ENCODE measurements at regions not wholly inside any gene's neighbourhood (a gene's known extent, or its start where the extent isn't known, plus 50 kb on each side); places are given as distances from the start of the nearest gene placed in this dataset.

DNA sequence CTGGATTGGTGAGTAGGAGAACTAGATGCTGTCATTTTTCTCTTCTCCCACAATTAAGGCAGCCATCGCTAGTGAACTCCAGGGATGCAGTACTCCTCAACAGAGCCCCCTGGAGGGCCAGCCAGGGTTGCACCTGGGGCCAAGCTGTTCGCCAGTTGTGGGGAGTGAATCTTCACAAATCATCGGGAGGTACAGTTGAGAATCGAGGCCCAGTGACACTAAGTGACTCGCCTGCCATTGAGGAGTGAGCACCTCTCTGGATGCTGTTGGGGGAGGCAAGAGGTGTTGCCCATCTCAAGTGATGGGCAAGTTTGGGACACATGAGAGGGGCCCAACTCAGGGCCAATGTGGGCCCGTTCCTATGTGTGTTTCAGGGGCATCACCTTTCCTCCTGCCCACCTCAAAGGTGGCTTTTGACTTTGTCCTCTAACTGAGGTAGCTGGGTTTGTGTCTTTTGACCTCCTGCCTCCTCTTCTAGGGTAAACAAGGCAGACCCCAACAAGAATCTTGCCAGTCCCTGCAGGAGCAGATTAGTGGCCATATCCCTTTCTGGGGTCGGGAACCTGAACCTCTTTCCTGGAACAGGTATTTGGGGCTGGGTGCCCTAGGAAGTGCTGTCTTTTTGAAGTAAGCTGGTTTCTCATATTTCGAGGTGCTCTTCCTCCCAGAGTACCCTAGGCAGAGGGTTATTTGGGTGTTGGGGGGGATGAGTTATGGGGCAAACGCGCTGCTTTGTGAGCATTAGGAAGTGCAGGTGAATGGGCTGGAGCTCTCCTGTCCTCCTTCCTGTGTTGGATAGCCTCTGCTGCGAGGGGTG is 181.2 kb downstream of the MACROH2A1 start:
- no peak for DNase-seq

DNA sequence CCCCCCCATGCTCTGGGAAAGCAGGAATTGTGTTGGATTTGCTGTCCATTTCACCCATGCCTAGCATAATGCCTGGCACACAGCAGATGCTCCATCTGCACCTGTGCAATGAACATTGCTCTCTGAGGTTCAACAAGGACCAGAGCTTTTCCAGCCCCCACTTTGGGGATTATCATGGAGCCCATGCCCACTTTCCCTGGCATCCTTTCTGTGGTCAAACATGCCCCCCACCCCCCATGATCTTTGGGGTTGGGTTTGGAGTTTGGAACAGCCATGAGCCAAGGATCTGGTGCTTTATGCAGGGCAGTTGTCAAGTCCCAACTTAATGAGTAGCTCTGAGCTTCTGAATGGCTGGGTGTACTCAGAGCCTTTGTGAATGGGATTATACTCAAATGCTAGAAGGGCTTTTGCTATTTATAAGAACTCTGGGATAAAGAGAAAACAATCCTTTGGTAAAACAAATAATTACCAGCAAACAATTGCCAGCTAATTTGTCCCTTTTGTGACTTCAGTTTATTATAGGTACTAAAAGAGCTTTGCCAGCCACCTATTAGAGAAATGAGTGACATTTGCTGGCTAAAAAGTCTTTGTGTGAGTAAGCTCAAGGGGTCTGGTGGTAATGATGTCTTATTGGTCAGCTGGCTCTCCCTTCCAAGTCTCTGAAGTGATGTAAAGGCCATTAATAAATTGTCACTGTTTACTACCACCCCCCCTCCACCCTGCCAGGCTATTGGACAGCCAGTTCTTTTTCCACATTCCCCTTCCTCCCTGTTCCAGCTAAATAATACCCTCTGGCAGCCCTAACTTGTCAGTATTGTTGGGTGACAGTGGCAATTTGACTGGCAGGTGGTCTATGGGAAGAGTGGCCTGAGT is 182.3 kb downstream of the MACROH2A1 start:
- no peak for DNase-seq

DNA sequence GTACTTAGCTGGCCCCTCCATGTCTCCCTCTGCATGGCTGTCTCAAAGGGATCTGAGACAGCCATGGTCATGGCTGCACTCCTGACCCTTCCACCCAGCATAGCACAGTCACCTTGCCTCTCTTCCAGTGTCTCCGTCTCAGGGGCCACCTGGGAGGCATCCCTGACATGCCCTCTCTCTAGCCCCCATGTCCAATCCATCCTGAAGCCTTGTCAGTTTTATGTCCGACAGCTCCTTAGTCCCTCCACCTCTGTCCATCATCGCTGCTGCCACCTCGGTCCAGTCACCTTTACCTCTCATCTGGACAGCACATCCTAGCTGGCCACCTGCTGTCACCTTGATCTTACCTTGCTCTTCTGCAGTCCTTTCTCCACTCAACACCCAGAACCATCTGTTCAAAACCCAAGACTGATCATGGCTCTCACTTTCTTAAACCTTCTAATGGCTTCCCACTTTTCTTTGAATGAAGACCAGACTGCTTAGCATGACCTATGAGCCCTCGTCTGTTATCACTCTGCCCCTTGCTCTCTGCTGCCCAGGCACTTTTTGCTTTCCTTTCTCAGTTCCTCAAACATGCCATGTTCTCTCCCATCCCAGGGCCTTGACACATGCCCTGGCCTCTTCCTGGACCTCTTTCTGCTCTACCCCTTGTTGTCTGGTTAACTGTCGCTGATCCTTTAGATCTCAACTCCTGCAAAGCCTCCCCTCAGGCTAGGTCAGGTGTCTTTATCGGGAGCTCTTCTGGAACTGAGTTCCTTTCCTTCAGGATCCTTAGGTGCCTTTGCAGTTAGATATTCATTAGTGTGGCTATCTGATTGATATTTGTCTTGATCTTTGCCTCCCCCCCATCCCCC is 181.8 kb upstream of the PITX1 start:
- no peak for DNase-seq

DNA sequence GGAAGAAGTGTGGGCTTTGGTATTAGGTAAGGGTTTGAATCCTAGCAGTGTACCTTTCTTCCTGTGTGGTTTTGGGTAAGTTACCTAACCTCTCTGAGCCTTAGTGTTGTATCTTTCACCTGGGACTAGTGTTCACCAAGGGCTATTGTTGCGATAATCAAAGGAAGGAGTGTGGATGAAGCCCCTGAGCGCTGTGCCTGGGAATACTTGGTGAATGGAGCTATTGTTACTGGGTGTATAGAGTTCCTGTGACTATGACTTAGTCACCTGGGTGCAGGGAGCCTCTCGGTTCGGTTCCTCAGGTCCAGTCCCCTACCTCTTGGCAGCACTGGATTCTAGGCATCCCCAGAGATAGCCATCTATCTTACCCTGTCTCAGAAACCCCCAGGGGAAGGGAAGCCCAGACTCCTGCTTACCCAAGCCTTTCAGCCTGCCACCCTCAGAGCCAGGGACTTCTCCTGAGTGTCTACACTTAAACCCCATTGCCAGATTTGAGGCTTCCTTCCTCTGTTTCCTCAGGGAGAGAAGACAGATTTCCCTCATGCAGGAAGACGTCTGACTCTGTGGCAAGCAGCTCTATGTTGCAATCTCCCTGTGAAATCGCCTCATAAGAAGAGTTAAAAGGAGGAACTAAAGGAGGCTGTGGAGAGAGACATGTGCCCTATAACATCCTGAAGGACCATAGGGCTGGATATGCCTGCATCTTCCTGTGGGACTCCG is 181.0 kb upstream of the PITX1 start:
- no peak for DNase-seq

DNA sequence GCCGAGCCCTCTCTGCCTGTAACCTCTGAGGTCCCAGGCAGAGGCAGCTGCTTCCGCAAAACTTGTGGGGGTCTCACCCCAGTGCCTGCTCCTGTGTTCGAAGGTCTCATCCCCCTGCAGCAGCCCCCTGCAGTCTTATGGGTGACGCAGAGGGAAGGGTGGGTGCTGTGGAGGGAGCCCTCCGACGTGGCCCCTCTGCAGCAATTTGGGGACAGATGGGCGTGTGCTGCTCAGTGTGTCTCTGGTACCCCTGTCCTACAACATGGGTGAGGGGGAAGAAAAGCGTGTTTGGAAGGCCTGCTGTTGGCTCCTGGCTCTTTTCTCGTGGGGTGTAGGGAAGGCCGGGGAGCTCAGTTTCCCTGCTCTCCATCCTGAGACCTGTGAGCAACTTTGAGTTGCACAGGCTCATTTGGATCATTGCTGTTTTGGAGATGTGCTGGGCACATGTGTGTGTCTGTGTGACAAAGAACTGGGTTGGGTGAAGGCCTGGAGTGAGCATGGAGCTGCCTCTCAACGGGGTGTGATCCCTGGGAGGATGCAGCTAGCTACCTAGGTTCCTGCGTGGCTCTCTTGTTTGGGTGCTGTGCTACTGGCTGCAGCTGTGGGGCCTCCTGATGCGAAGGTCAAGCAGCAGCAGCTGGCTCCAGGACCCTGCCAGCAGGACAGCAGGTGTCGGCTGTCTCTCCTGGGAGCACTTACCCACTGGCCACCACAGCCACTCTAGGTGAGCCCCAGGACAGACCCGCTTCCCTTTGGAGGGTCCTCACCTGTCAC is 179.6 kb upstream of the PITX1 start:
- no peak for DNase-seq

DNA sequence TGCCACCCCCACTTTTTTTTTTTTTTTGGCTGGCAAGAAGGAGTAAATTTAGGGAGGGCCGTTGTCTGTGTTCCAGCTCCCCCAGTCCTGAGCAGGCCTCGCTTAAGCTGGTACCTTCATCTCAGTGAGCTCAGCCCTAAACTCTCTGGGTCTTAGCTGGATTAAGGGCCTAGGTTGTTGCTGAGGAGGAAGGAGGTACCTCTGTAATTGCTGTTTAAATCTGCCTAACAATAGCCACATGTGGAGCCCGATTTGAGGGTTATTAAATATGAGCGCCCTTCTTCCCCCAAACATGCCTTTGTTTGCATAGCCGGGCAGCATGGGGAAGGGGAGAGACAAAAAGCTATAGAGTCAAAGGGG is 179.0 kb upstream of the PITX1 start:
- no peak for DNase-seq

DNA sequence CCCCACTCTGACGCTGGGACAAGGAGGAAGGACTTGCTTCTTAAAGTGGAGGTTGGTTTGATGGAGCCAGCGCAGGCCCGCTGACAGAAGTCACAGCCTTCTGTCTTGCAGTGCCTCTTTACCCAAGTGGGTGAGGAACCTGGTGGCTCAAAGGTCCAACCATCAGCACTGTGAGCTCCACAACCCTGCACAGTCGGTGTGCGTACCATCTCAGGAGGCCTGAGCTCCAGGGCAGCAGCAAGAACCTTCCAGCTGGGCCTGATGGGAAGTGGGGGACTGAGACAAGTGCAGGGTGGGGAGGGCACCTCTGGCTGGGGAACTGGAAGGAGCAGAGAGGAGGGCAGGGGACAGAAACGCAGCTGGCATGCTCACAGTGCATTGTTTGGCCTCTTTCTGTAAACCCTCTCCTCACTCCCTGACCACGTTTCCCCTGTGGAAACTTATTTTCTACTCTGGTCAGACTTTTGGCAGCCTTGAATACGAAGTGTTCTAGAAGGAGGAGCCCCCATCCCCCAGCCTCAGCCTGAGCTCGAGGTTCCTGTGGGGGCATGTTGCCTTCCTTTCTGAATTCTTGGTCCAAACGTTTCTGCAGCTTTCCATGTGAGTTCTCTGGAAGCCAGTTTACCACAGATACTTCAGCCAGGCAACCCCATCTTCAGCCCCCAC is 178.5 kb upstream of the PITX1 start:
- DNase-seq: no peak

DNA sequence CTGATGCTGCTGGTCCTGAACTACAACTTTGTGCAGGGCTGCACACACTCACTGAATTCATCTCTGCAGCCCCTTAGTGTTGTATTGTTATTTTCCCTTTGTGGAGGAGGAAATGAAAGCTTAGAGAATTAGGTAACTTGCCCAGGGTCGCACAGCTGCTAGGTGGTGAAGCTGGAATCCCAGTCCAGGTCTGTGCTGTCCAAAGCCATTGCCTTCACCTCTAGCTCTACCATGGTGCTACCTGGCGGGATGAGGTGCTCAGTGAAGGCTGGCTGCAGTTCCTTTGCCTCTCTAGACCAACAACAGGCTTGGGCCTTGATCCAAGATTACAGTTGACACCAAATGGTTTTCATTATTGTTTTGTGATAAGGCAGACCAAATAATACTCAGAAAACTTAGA is 177.8 kb upstream of the PITX1 start:
- no peak for DNase-seq

DNA sequence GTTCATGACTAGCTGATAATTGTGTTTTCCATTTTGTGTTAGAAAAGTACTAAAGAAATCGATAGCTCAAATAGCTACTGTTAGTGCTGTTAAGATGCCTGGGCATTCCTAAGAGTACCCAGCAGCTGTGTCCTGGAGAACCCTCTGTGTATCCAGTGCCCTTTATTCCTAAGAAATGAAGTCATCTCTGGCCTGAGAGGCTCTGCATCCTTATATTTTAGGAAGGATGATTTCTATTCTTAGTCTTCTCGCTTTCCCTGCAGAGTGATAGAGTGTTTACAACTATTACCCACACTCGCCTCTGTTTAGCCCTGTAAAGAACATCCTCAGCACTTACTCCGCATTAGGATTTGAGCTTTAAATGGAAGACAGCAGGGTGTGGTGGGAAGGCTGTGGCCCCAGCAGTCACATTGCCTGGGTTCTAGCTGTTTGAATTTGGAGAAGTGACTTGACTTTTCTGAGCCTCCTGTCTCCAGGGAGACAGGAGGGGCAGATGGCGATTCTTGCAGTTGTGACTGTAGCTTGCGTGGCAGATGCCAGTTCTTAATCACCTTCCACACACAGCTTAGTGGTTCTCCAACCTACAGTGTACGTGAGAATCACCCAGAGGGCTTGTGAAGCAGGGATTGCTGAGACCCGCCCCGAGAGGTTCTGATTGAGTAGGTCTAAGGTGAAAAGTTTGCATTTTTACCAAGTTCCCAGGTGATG is 177.2 kb upstream of the PITX1 start:
- no peak for DNase-seq

DNA sequence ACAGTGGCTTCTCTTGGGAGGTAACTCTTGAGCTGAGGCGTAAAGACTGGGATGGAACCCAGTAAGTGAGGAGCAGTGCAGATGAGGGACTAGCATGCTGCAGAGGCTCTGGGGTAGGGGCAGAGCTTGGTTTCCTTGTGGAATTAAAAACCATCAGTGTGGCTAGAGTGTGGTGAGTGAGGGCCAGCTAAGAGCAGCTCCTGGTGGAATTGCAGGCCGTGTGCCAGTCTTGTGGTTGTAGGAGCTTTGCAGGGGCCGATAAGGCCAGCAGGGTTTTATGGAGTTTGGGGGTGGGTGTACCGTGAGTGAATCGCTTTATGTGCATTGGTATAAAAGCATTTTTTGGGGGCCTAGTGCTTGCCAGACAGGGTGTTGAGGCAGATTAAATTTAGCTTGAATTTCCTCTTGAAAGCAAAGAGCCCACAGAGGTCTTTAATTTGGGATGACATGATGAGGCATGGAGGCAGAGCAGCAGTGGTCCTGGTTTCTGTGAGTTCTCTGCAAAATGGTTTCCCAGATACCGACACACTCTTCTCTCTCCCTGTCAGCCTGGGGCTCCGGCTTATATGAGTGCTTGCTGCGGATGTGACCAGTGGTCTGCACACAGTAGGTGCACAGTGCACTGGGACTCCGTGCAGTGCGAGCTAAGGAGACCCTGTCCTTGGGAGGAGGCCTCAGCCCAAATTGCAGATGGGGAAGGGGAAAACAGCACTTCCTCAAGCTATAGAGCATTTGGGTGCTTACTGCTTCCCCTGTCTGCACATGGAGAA is 176.4 kb upstream of the PITX1 start:
- no peak for DNase-seq

DNA sequence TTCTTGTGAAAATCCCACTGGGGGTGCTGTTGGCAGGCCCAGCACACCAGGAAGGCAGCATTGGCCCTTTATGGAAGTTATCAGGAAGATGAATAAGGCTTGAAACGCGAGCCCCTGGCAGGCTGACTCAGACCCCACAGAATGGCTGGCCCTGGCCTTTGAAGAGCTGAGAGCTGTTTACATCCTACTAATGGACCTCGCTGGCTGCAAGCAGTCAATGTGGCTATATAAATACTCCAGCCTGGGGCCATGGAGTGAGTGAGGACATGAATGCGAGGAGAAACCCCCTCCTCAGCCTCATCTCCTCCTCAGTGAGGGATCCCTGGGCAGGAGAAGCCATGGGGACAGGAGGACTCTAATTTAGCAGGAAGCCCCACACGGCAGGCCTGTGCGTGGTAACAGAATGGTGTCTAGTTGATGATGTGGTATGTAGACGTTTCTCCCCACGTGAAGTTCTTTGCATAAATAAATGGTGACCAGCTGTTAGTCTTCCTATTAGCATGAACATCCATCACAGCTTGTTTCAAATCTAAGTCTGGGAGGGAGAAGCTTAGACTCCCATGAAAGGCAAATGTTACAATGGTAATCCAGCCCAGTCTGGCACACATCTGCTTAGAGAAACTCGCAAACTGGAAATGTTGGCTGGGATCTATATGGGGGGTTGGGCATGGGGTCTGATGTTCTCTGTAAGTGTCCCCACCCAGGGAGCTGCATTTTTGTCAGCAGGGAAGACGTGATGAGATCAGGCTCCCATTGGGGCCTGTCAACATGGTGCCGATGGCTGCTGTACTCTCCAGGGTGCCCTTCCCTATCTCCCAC is 175.1 kb upstream of the PITX1 start:
- no peak for DNase-seq

DNA sequence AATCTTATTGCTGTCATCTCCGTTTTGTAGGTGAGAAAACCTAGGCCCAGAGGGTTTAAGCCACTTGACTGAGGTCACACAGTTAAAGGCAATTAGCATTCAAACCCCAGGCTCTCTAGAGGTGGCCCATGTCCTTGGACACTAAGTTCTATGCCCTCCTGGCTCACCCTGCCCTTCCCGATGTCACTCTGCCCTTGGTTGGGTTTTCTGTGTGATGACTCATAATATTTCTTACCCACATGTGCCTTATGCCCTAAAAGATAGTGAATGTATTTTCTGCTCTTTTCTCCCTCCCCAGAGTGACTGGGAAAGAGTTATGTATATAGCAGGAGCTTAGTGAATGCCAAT is 174.5 kb upstream of the PITX1 start:
- no peak for DNase-seq

DNA sequence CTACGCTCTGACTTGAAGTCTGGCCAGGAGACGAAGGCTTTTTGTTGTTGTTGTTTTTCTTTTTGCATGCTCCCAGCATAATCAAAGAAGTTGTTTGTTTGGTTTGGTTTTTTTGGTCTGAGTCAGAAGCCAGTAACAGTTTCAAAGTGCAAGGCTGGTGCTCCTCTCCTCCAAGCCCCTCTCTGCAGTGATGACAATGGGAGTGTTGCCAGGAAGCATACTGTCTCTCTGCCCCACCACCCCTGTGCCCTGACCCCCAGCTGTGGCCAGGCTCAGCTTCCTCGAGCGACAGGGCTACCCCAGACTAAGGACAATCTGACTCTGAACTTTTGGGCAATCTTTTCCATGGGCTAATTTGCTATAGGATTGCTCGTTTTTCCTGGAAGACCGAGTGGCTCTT is 173.8 kb upstream of the PITX1 start:
- DNase-seq: no peak

DNA sequence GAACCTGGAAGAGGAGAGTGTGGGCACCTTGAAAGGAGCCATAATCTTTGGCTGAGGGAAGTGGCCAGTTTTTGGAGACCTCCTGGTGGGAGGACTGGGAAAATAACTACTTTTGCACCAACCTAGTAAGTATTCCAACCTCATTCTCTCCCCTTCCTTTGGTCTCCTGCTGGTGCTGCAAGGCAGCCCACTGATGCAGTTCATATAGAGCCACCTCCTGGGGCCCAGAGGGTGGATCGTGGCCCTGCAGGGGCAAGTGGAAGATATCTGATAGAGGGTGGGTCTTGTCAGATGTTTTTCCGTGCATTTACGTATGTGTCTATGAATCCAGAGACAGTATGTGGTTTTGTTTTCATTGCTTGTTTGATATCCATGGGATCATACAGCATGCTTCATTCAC is 172.8 kb upstream of the PITX1 start:
- DNase-seq: no peak

DNA sequence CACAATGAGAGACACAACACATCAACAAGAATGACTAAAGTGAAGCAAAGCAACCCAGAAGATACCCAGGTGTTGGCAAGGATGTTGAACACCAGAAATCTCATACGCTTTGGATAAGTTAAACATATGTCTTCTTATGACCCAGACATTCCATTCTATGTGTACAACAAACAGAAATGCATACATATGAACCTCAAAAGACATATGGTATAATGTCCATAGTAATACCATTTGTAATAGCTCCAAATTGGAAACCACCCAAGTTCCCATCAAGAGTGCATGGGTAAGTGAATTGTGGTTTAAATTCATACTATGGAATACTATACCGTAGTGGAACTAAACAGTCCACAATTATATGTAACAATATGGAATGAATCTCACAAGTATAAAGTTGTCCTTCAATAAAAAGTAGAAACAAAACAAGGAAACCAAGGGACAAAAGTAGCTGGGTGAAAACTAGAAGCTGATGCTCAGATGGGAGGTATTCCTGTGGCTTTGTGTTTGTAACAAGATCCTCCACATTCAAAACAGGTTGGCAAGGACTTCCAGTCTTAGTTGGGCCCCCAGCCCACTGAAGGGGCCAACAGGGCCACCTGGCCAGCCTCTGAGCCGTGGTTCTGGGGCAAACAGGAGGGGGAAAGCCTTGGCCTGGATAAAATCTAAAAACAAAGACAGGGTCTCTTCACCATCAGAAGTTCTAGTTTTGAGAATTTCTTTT is 171.8 kb upstream of the PITX1 start:
- no peak for DNase-seq

DNA sequence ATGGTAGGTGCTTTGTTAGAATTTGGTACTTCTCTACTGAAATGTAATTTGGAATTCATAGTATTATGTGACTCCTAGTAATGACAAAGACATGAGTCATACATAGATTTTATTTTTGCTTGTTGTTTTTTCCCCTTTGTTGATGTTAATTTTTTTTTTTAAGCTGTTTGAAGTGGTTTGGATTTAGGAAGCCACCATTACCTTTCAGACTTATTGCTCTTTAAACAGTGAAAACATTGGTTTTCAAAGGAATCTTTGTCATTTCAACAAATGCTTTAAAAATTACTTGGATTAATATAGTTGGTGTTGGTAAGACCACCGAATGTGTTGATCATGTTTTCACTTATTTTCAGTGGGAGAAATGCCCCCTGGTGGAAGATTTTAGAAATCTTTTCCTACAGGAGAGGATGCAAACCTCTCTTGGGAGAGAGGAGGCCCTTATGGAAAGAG is 170.1 kb upstream of the PITX1 start:
- DNase-seq: no peak

DNA sequence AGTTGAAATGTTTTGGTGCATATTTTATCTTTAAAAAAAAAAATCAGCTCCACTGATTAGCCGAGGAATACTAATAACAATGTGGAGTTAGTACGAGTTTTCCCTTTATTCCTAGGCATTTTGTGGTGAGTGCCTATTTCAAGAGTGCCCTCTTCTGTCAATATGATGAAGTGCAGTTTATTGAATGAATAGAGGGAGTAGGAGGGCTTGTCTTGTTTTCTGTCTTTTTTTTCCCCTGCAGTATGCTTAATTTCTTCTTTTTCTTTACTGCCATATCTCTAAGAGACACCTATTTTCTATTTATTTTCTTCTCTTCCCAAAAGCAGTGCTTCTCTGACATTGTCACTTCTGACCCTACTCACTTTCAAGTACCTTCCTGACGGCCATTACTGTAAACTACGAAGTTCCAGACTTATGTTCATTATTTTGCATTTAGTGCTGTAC is 169.6 kb upstream of the PITX1 start:
- no peak for DNase-seq

DNA sequence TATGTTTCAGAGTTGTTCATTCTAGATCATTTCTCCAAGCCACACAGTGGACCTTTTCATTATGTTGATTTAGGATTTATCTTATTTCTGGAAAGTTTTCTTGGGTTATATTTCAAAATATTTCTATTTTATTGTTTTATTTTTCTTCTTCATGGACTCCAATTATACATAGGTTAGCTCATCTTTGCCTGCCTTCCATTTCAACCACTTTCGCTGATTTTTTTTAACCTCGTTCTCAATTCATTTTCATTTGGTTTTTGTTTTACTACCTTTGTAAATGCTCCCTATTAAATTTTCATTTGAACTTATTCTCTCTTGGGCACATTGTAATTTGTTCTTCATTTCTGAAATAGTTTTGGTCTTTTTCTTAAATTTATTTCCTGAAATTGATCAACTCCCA is 169.0 kb upstream of the PITX1 start:
- no peak for DNase-seq
